GM21381 (cell line): ENCODE measurements at regions not wholly inside any gene's neighbourhood (a gene's known extent, or its start where the extent isn't known, plus 50 kb on each side); places are given as distances from the start of the nearest gene placed in this dataset.

Source experiments
- ATAC-seq: cut with Tn5 transposase; IDR thresholded peaks from one replicate; pipeline ENCODE4 v1.9.1; 2021; ENCODE audit warnings: mild to moderate bottlenecking, moderate library complexity; ENCODE audit not compliant: unreplicated experiment

DNA sequence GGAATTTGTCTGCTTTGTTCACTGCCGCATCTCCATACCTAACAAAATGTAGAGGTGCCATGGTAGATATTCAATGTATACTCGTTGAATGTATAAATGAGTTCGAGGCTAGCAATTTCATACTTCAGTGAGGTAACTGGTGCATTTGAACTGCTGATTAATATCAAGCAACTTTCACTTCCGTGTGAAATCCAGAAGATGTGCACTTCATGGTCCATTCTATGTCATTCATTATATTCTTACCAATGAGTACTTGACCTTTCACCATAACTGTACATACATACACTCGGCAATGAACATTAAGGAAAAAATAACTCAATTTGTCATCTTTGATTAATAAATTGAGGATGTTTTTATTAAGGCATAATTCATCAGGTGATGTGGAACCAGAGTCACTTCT, 598.5 kb downstream of the ZNF385D start:
- no peak for ATAC-seq

GRCh38 chr3:21142949-21143348, 608.1 kb downstream of the ZNF385D start:
- no peak for ATAC-seq

DNA sequence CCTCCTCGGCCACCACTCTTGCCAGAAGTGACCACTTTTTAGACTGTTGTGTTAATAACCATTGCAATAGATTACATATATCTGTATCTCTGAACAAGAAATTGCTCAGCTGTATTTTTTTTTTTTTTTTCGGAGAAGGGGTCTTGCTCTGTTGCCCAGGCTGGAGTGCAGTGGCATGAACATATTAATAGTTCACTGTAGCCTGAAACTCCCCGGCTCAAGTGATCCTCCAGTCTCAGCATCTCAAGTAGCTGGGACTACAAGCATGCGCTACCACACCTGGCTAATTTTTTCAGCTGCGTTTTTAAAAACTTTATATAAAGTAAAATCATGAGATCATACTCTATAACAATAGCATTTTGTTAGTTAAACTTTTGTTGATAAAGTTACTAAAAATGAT, 609.0 kb downstream of the ZNF385D start:
- ATAC-seq: no peak

- no peak for ATAC-seq
These were observed 610.2 kb downstream of the ZNF385D start for GRCh38 chr3:21140785-21141184.

DNA sequence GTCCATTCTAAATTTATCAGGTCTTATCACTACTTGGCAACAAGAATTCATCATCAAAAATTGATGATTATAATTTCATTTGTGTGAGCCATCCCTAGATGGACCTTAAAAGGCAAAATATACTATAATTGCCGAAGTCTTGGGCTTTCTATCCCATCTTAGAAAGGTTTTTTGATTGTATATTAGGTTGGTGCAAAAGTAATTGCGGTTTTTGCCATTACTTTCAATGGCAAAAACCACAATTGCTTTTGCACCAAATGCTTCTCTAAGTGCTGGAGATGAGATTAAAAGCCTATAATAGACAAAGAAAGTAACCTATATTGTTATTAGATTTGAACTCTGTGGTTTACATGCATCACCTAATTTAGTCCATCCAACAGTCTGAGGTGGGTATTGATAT, 612.9 kb downstream of the ZNF385D start:
- ATAC-seq: no peak

- ATAC-seq: no peak
These were observed 618.1 kb downstream of the ZNF385D start for GRCh38 chr3:21132896-21133295.

- no peak for ATAC-seq
These were observed 630.2 kb downstream of the ZNF385D start for GRCh38 chr3:21120826-21121225.

GRCh38 chr3:21117370-21117769, 633.6 kb downstream of the ZNF385D start:
- no peak for ATAC-seq

- ATAC-seq: no peak
These were observed 642.0 kb downstream of the ZNF385D start for GRCh38 chr3:21109056-21109455.

DNA sequence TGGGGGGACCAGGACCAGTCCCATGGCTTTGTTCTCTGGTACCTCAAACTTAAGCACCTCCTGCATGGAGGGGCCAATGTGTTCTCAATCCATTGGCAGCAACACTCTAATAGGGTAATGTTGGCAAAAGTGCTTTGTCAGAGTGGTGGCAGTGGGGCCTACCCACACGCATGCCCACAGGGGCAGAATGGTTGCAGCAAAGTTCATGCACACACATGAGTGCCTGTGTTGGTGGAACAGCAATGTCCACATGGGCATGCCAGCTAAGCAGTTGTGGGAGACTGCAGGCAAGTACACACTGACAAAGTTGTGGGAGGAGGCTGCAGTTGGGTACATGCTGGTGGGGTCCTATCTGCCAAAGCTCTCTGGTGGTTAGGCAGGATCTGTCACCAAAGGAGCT, 645.2 kb downstream of the ZNF385D start:
- no peak for ATAC-seq

DNA sequence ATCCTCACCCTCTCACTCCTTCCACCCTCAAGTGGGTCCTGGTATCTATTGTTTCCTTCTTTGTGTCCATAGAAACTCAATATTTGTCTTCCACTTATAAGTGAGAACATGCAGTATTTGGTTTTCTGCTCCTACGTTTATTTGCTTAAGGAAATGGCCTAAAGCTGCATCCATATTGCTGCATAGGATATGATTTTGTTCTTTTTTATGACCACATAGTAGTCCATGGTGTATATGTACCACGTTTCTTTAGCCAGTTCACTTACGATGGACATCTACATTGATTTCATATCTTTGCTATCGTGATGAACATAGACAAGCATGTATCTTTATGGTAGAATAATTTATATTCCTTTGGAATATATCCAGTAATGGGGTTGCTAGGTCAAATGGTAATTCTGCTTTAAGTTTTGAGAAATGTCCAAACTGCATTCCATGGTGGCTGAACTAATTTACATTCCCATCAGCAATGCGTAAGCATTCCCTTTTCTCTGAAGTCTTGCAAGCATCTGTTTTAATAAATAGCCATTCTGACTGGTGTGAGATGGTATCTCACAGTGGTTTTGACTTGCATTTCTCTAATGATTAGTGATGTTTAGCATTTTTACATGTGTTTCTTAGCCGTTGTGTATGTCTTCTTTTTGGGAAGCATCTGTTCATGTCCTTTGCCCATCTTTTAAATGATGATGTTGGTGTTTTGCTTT, 650.2 kb downstream of the ZNF385D start:
- no peak for ATAC-seq

DNA sequence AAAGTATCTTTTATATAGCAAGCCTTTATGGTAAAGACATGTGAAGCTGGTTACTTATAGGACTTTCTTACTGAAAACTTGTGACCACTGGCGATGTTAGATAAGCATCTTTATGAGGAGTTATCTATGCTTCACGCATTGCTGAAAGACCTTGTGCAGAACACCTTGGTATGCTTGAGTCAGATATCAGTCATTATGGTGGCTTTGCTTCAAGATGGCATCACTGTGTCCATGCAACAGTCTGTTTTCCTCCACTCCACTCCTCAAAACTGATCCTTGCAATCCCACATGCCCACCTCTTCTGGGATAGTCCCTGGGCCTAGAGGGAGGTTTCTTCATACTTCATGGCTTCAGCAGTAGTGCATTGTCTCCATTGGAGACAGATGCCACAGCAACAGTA, 656.3 kb downstream of the ZNF385D start:
- no peak for ATAC-seq

- ATAC-seq: no peak
These were observed 677.4 kb downstream of the ZNF385D start for GRCh38 chr3:21073561-21073960.

- no peak for ATAC-seq
These were observed 683.8 kb downstream of the ZNF385D start for GRCh38 chr3:21067031-21067813.

DNA sequence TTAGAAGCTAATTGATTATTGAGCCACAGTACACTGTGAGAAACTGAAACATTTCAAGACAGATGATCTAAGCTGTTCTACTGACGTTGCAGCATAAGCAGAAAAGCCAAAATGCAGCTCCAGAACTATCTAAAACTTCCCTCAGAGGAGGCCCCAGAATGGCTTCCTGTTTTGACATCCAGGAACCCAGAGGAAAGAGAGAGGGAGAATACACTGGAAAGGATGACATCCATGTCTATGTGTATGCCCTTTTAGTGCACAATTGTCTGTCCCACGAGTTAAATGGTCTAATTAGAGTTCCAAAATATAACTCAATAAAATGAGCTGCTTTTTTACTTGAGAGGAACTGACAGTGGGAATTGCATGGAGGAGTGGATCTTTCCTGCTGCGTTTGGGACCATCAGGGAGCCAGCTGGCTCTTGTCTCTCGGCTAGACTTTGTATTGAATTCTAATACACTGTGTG, 688.1 kb downstream of the ZNF385D start:
- ATAC-seq: no peak

GRCh38 chr3:21059404-21059803, 691.6 kb downstream of the ZNF385D start:
- no peak for ATAC-seq

DNA sequence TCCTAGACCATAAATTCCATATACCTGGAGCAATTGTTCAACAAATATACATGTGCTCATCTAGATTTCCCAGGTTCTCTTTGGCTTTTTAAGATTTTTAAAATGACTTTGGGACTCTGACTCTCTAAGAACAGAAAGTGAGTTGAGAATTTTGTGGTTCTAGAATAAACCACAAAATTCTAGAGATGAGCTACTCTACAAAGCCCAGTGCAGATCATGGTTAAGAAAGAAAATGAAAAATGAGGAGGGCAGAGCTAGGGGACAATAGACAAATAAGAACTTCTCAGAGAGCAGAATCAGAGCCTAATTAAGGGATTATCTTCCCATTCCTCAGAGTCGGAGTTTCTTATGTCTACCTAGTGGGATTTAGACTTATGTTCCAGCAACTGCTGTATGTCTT, 694.7 kb downstream of the ZNF385D start:
- no peak for ATAC-seq

- ATAC-seq: no peak
These were observed 696.0 kb downstream of the ZNF385D start for GRCh38 chr3:21055015-21055414.

GRCh38 chr3:21054064-21054463, 696.9 kb downstream of the ZNF385D start:
- no peak for ATAC-seq

DNA sequence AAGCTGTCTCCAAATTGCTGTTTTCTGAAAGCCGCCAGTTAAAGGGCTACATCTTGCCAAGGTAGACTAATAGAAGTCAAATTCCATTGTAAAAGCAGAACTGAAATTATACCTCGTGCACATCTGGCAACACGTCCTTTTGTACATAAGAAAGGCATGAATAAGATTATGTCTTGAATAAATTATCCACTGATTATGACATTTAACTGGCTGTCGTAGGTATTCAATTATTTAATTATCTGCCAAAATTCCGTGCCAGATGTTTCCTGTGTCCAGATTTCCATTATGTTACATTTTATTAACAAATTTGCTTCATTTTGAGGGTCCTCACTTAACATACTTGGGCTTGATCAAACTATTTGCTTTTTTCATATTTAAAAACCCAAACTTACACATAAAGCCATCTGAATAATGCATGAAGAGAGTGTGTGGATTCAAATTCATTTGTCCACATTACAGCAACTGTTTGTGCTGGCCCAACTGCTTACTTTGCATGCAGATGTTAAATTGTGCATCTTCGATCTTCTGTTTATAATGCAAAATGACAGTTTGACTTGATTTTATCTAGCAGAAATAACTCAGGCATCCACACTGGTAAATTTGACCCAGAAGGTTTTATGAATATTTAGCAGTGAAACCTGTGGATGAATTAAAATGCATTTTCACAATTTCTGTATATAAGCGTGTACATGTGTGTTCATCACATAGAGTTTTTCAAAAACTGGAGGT, 701.5 kb downstream of the ZNF385D start:
- no peak for ATAC-seq

GRCh38 chr3:21043139-21043538, 707.9 kb downstream of the ZNF385D start:
- no peak for ATAC-seq

GRCh38 chr3:21042184-21042583, 708.8 kb downstream of the ZNF385D start:
- no peak for ATAC-seq
